ENCODE measurements at regions not wholly inside any gene's neighbourhood (a gene's known extent, or its start where the extent isn't known, plus 50 kb on each side); places are given as distances from the start of the nearest gene placed in this dataset.

DNA sequence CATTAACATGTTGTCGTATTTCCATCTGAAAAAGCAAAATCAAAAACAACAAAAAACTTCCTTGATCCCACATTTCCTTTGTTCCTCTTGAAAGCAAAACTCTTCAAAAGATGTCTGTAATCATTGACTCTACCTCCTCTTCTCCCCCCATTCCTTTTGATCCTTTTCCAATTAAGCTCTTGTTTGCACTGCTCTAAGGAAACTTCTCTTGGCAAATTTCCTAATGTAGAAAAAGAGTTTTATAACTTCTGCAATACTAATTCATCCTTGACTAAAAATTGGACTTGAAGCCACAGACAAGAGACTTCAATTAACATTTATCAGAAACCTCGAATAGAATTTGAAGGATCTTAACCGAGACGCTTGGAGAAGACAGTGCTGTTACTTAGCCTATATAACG, 317.1 kb upstream of the SEMA3C start:
- Histone ChIP-seq H3K9ac (ENCODE audit: low read depth, low read length, poor library complexity) (no peak overlapping the region), H3K79me1 (ENCODE audit: low read depth, low read length) (no peaks in the 10 kb centered on the region), H3K36me3 (replicated peaks in 1 of 2; ENCODE audit: control insufficient read depth in 2 of 2, insufficient read depth in 2 of 2, low read length in 2 of 2) (no peaks in the 10 kb centered on the region), H3K4me1 (ENCODE audit: control insufficient read depth in 2 of 2, insufficient read depth in 1 of 2, low read depth in 1 of 2, low read length in 2 of 2) (no peaks in the 10 kb centered on the region), H2AFZ (ENCODE audit: low read length) (no peak overlapping the region), H3K14ac (ENCODE audit: low read length) (no peak overlapping the region), H4K8ac (ENCODE audit: low read depth, low read length) (no peak overlapping the region), H2BK5ac (ENCODE audit: low read length) (no peak overlapping the region), H3K27me3 (ENCODE audit: control insufficient read depth in 3 of 3, insufficient read depth in 3 of 3, low read depth in 1 of 3, low read length in 3 of 3) (no peaks in the 10 kb centered on the region), H3K27ac (replicated peaks; ENCODE audit: low read length) (no peak overlapping the region), H3K4ac (ENCODE audit: low read length) (no peak overlapping the region), H3K4me3 (ENCODE audit: low read length in 2 of 2) (no peak overlapping the region), H2BK120ac (ENCODE audit: low read depth, low read length) (no peak overlapping the region), H3K18ac (ENCODE audit: low read length) (no peak overlapping the region), H3K4me2 (ENCODE audit: insufficient read depth, low read length, poor library complexity, severe bottlenecking) (no peak overlapping the region), H2AK5ac (ENCODE audit: low read depth, low read length) (no peak overlapping the region), H2BK12ac (ENCODE audit: low read length) (no peak overlapping the region), H3K9me3 (replicated peaks in 1 of 2; ENCODE audit: control insufficient read depth in 2 of 2, insufficient read depth in 1 of 2, low read depth in 1 of 2, low read length in 2 of 2) (peaks cover 0 to 2% of the 10 kb centered on the region in 2 donors), H2BK15ac (ENCODE audit: low read length) (no peak overlapping the region), H4K91ac (ENCODE audit: low read depth, low read length, poor library complexity) (no peak overlapping the region), H3K23ac (ENCODE audit: low read depth, low read length, poor library complexity) (no peak overlapping the region)
- 100% methylated on average over 1 of the region's 5 CpGs; no CpG with 5 or more reads in 1 of the 2 donors for WGBS, 2 donors (ENCODE audit: extremely low coverage in 2 of 2, insufficient read length in 2 of 2, insufficient replicate concordance in 1 of 2)
- no peak for DNase-seq (ENCODE audit: low spot score)

DNA sequence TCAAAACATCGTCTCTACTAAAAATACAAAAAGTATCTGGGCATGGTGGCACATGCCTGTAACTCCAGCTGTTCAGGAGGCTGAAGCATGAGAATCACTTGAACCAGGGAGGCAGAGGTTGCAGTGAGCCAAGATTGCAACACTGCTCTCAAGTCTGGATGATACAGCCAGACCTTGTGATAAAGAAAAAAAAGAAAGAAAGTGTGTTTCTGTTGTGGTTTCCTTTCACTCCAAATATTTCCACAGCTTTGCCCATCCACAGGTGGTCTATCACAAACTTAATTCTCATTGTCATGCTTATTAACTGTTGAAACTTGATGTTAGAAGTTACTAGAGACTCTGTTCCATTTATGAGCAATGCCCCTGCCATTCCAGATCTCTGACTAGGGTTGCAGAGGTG, 316.0 kb upstream of the SEMA3C start:
- no CpG with 5 or more reads among the region's 1 CpG for WGBS, 2 donors (ENCODE audit: extremely low coverage in 2 of 2, insufficient read length in 2 of 2, insufficient replicate concordance in 1 of 2)
- H2BK120ac ChIP-seq (ENCODE audit: low read depth, low read length): no peak overlapping the region
- no peak overlapping the region for H3K27ac ChIP-seq (replicated peaks; ENCODE audit: low read length)
- H4K8ac ChIP-seq (ENCODE audit: low read depth, low read length): no peak overlapping the region
- H3K4me2 ChIP-seq (ENCODE audit: insufficient read depth, low read length, poor library complexity, severe bottlenecking): no peak overlapping the region
- H3K9me3 ChIP-seq (replicated peaks in 1 of 2; ENCODE audit: control insufficient read depth in 2 of 2, insufficient read depth in 1 of 2, low read depth in 1 of 2, low read length in 2 of 2): peaks cover 0 to 2% of the 10 kb centered on the region in 2 donors
- H3K18ac ChIP-seq (ENCODE audit: low read length): no peak overlapping the region
- H2BK15ac ChIP-seq (ENCODE audit: low read length): no peak overlapping the region
- H3K27me3 ChIP-seq (ENCODE audit: control insufficient read depth in 3 of 3, insufficient read depth in 3 of 3, low read depth in 1 of 3, low read length in 3 of 3): no peaks in the 10 kb centered on the region
- H3K36me3 ChIP-seq (replicated peaks in 1 of 2; ENCODE audit: control insufficient read depth in 2 of 2, insufficient read depth in 2 of 2, low read length in 2 of 2): no peaks in the 10 kb centered on the region
- no peak overlapping the region for H2AK5ac ChIP-seq (ENCODE audit: low read depth, low read length)
- no peak overlapping the region for H3K23ac ChIP-seq (ENCODE audit: low read depth, low read length, poor library complexity)
- H2BK5ac ChIP-seq (ENCODE audit: low read length): no peak overlapping the region
- no peak for DNase-seq (ENCODE audit: low spot score)
- no peaks in the 10 kb centered on the region for H3K79me1 ChIP-seq (ENCODE audit: low read depth, low read length)
- no peaks in the 10 kb centered on the region for H3K4me1 ChIP-seq (ENCODE audit: control insufficient read depth in 2 of 2, insufficient read depth in 1 of 2, low read depth in 1 of 2, low read length in 2 of 2)
- no peak overlapping the region for H3K4me3 ChIP-seq (ENCODE audit: low read length in 2 of 2)
- no peak overlapping the region for H4K91ac ChIP-seq (ENCODE audit: low read depth, low read length, poor library complexity)
- H3K9ac ChIP-seq (ENCODE audit: low read depth, low read length, poor library complexity): no peak overlapping the region
- no peak overlapping the region for H2BK12ac ChIP-seq (ENCODE audit: low read length)
- no peak overlapping the region for H3K14ac ChIP-seq (ENCODE audit: low read length)
- no peak overlapping the region for H3K4ac ChIP-seq (ENCODE audit: low read length)
- no peak overlapping the region for H2AFZ ChIP-seq (ENCODE audit: low read length)

DNA sequence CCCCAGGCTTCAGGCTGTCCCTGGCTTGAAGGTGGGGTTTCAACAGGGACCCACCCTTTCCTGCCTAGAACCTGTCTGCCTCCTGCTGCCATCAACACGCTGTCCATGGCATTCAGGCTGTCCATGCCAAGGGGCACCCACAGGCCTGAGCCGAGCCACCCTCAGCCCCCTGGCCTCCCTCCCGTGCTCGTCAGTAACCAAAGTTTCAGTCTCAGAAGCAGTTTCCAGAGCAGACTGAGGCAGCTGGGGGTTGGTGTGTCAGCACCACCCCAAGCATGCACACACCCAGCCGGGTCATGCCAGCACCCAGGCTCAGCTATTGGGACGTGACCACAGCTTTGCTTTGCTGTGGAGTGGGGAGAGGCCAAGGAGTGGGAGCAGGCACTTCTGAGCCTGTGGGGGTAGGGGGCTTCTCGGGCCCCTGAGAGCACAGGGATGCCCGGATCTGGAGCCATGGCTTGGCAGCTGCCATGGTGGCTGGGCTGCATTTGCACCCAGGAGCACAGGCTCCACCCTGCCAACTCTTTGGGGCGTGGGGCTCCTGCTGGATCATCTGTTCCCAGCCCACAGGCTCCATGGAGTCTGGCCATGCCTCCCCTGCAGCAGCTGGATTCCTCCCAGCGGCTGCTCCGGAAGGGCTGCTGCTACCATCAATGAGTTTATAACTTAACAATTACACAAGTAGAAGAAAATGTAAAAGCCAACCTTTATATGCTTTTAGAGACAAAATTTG, 314.5 kb upstream of the SEMA3C start:
- H4K91ac ChIP-seq (ENCODE audit: low read depth, low read length, poor library complexity): no peak overlapping the region
- H2BK12ac ChIP-seq (ENCODE audit: low read length): no peak overlapping the region
- no peak overlapping the region for H2BK5ac ChIP-seq (ENCODE audit: low read length)
- H3K36me3 ChIP-seq (replicated peaks in 1 of 2; ENCODE audit: control insufficient read depth in 2 of 2, insufficient read depth in 2 of 2, low read length in 2 of 2): no peaks in the 10 kb centered on the region
- peaks cover 0 to 2% of the 10 kb centered on the region in 2 donors for H3K9me3 ChIP-seq (replicated peaks in 1 of 2; ENCODE audit: control insufficient read depth in 2 of 2, insufficient read depth in 1 of 2, low read depth in 1 of 2, low read length in 2 of 2)
- no peaks in the 10 kb centered on the region for H3K27me3 ChIP-seq (ENCODE audit: control insufficient read depth in 3 of 3, insufficient read depth in 3 of 3, low read depth in 1 of 3, low read length in 3 of 3)
- no peak overlapping the region for H3K9ac ChIP-seq (ENCODE audit: low read depth, low read length, poor library complexity)
- no CpG with 5 or more reads among the region's 11 CpGs for WGBS, 2 donors (ENCODE audit: extremely low coverage in 2 of 2, insufficient read length in 2 of 2, insufficient replicate concordance in 1 of 2)
- H3K79me1 ChIP-seq (ENCODE audit: low read depth, low read length): no peaks in the 10 kb centered on the region
- peak overlapping the region; percentile 65 for H3K23ac ChIP-seq (ENCODE audit: low read depth, low read length, poor library complexity)
- no peak overlapping the region for H2AFZ ChIP-seq (ENCODE audit: low read length)
- peak overlapping the region; percentile 48 for H3K18ac ChIP-seq (ENCODE audit: low read length)
- H3K4ac ChIP-seq (ENCODE audit: low read length): no peak overlapping the region
- no peak overlapping the region for H3K4me2 ChIP-seq (ENCODE audit: insufficient read depth, low read length, poor library complexity, severe bottlenecking)
- H2AK5ac ChIP-seq (ENCODE audit: low read depth, low read length): peak overlapping the region; percentile 70
- no peak overlapping the region for H3K14ac ChIP-seq (ENCODE audit: low read length)
- peaks cover 0 to 2% of the 10 kb centered on the region in 2 donors for H3K4me1 ChIP-seq (ENCODE audit: control insufficient read depth in 2 of 2, insufficient read depth in 1 of 2, low read depth in 1 of 2, low read length in 2 of 2)
- H2BK120ac ChIP-seq (ENCODE audit: low read depth, low read length): no peak overlapping the region
- no peak overlapping the region for H2BK15ac ChIP-seq (ENCODE audit: low read length)
- H3K4me3 ChIP-seq (ENCODE audit: low read length in 2 of 2): no peak overlapping the region
- no peak for DNase-seq (ENCODE audit: low spot score)
- peak overlapping the region; percentile 1 for H4K8ac ChIP-seq (ENCODE audit: low read depth, low read length)
- no peak overlapping the region for H3K27ac ChIP-seq (replicated peaks; ENCODE audit: low read length)

DNA sequence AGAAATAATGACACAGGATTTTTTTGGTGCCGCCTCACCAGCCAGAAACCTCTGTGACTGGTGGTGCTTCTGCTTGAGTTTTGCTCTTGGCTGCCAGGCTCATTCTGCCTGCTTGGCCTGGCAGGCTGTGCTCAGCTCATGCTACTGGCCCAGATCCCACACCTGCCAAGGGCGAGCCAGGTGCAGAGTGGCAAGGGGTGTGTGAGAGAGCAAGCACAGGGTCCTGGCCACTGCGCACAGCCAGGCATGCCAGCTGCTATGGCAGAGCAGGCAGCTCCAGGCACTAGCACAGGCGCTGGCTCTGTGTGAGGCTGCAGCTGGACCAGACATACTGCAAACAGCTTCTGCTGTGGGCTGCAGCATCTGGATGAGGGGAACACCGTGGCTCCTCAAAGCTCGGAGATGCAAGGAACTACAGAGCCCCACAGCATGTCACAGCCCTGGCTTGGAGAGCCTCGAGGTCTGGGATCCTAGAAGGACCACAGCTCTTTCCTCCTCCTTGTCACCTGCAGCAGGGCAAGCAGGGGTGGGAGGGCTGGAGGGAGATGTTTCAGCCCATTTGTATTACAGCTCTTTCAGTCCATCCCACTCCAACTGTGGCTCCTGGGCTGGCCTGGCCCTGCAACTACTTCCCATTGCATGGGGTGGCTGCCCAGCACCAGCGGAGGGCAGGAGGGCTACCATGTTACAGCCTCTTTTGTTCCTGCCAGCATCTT, 313.4 kb upstream of the SEMA3C start:
- Histone ChIP-seq H4K91ac (ENCODE audit: low read depth, low read length, poor library complexity) (no peak overlapping the region), H3K79me1 (ENCODE audit: low read depth, low read length) (no peaks in the 10 kb centered on the region), H3K4ac (ENCODE audit: low read length) (no peak overlapping the region), H3K14ac (ENCODE audit: low read length) (peak overlapping the region; percentile 76), H2AK5ac (ENCODE audit: low read depth, low read length) (no peak overlapping the region), H2BK12ac (ENCODE audit: low read length) (no peak overlapping the region), H2BK5ac (ENCODE audit: low read length) (no peak overlapping the region), H3K9me3 (replicated peaks in 1 of 2; ENCODE audit: control insufficient read depth in 2 of 2, insufficient read depth in 1 of 2, low read depth in 1 of 2, low read length in 2 of 2) (peaks cover 0 to 2% of the 10 kb centered on the region in 2 donors), H2BK15ac (ENCODE audit: low read length) (no peak overlapping the region), H3K27ac (replicated peaks; ENCODE audit: low read length) (no peak overlapping the region), H3K27me3 (ENCODE audit: control insufficient read depth in 3 of 3, insufficient read depth in 3 of 3, low read depth in 1 of 3, low read length in 3 of 3) (no peaks in the 10 kb centered on the region), H3K36me3 (replicated peaks in 1 of 2; ENCODE audit: control insufficient read depth in 2 of 2, insufficient read depth in 2 of 2, low read length in 2 of 2) (no peaks in the 10 kb centered on the region), H3K18ac (ENCODE audit: low read length) (peak overlapping the region; percentile 66), H2AFZ (ENCODE audit: low read length) (peak overlapping the region; percentile 22), H4K8ac (ENCODE audit: low read depth, low read length) (no peak overlapping the region), H3K9ac (ENCODE audit: low read depth, low read length, poor library complexity) (peak overlapping the region; percentile 15), H3K4me2 (ENCODE audit: insufficient read depth, low read length, poor library complexity, severe bottlenecking) (no peak overlapping the region), H3K23ac (ENCODE audit: low read depth, low read length, poor library complexity) (peak overlapping the region; percentile 96), H3K4me1 (ENCODE audit: control insufficient read depth in 2 of 2, insufficient read depth in 1 of 2, low read depth in 1 of 2, low read length in 2 of 2) (peaks cover 0 to 2% of the 10 kb centered on the region in 2 donors), H3K4me3 (ENCODE audit: low read length in 2 of 2) (no peak overlapping the region), H2BK120ac (ENCODE audit: low read depth, low read length) (peak overlapping the region; percentile 12)
- DNase-seq (ENCODE audit: low spot score): no peak
- no CpG with 5 or more reads among the region's 8 CpGs for WGBS, 2 donors (ENCODE audit: extremely low coverage in 2 of 2, insufficient read length in 2 of 2, insufficient replicate concordance in 1 of 2)

Data from neuronal stem cell (in vitro differentiated cells).